IPS DF 4.7 (cell line): ENCODE measurements at regions not wholly inside any gene's neighbourhood (a gene's known extent, or its start where the extent isn't known, plus 50 kb on each side); places are given as distances from the start of the nearest gene placed in this dataset.
"Not testable (repeated sequence)": the region's sequence is repeated elsewhere in the genome, so short reads cannot be mapped to it uniquely, and the experiment has no call there.

Experiments used
- DNase-seq: peaks from one replicate; pipeline ENCODE4 v3.0.0-alpha.2; 2013; ENCODE audit warnings: low spot score; ENCODE audit errors: extremely low read depth

- DNase-seq: no peak
These were observed 250.3 kb upstream of the SEMA6A start for GRCh38 chr5:116824751-116825438.

- DNase-seq: no peak
These were observed 240.2 kb upstream of the SEMA6A start for GRCh38 chr5:116814626-116815385.

GRCh38 chr5:116813906-116814305 is 239.3 kb upstream of the SEMA6A start:
- no peak for DNase-seq

GRCh38 chr5:116813356-116813755 is 238.7 kb upstream of the SEMA6A start:
- DNase-seq: no peak

GRCh38 chr5:116810951-116811350 is 236.3 kb upstream of the SEMA6A start:
- DNase-seq: no peak

GRCh38 chr5:116806836-116807235 is 232.2 kb upstream of the SEMA6A start:
- no peak for DNase-seq

GRCh38 chr5:116799401-116799800 is 224.8 kb upstream of the SEMA6A start:
- no peak for DNase-seq

- DNase-seq: no peak
These were observed 220.6 kb upstream of the SEMA6A start for GRCh38 chr5:116795189-116795588.

- no peak for DNase-seq
These were observed 214.9 kb upstream of the SEMA6A start for GRCh38 chr5:116789522-116789921.

- no peak for DNase-seq
These were observed 214.3 kb upstream of the SEMA6A start for GRCh38 chr5:116788851-116789403.

- no peak for DNase-seq
These were observed 212.9 kb upstream of the SEMA6A start for GRCh38 chr5:116787570-116787969.

- DNase-seq: no peak
These were observed 210.5 kb upstream of the SEMA6A start for GRCh38 chr5:116785106-116785505.

GRCh38 chr5:116779846-116780245 is 205.2 kb upstream of the SEMA6A start:
- no peak for DNase-seq

GRCh38 chr5:116778651-116779280 is 204.1 kb upstream of the SEMA6A start:
- DNase-seq: no peak

GRCh38 chr5:116778032-116778431 is 203.4 kb upstream of the SEMA6A start:
- no peak for DNase-seq

GRCh38 chr5:116773926-116774325 is 199.3 kb upstream of the SEMA6A start:
- DNase-seq: peak; percentile 99

GRCh38 chr5:116772806-116773205 is 198.2 kb upstream of the SEMA6A start:
- DNase-seq: no peak

GRCh38 chr5:116772152-116772501 is 197.5 kb upstream of the SEMA6A start:
- DNase-seq: no peak

GRCh38 chr5:116771466-116772151 is 197.0 kb upstream of the SEMA6A start:
- DNase-seq: no peak

- DNase-seq: not testable (repeated sequence)
These were observed 195.3 kb upstream of the SEMA6A start for GRCh38 chr5:116769953-116770352.

- no peak for DNase-seq
These were observed 194.8 kb upstream of the SEMA6A start for GRCh38 chr5:116769470-116769869.
